ENCODE measurements at regions not wholly inside any gene's neighbourhood (a gene's known extent, or its start where the extent isn't known, plus 50 kb on each side); places are given as distances from the start of the nearest gene placed in this dataset.

DNA sequence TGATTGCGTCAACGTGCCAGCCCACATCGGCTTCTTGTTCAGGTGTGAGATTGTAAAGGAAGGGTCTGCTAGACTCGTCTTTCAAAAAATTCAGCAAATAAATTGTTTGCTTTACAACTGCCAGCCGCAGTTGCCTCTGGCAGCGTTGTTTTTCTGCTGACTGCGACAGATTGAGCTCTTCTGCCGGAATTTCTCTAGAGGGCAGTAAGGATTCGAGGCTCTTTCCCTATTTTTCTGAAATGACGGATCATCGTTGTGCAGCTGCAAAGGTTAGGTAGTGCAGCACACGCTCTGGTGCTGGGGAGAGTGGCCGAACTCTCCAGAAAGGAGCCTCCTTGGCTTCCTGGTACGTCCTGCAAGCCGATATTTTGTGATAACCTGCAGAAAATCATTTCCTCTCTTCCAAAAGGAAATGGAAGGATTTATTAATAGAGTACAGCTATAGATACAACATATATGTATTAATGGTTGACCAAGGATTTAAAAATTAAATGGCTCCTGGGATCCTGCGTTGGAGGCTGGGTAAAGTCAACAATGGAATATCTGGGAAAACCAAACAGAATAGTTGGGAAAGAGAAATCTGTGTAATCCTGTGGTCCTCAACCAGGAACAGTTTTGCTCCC, 121.9 kb upstream of the ZFP64 start:
- peak in 1 of 2 donors; percentile 77 for DNase-seq
- intact Hi-C loops (cut with DNase I; ENCODE audit: low total_unique reads) = no loop called here
- TF ChIP-seq, protein P1, sequence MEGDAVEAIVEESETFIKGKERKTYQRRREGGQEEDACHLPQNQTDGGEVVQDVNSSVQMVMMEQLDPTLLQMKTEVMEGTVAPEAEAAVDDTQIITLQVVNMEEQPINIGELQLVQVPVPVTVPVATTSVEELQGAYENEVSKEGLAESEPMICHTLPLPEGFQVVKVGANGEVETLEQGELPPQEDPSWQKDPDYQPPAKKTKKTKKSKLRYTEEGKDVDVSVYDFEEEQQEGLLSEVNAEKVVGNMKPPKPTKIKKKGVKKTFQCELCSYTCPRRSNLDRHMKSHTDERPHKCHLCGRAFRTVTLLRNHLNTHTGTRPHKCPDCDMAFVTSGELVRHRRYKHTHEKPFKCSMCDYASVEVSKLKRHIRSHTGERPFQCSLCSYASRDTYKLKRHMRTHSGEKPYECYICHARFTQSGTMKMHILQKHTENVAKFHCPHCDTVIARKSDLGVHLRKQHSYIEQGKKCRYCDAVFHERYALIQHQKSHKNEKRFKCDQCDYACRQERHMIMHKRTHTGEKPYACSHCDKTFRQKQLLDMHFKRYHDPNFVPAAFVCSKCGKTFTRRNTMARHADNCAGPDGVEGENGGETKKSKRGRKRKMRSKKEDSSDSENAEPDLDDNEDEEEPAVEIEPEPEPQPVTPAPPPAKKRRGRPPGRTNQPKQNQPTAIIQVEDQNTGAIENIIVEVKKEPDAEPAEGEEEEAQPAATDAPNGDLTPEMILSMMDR (IDR thresholded peaks at IDR 0.05) = peak in 3 of 7 experiments; percentile 12 to 45 (median 24)
- no peak for TF ChIP-seq POLR2A (IDR thresholded peaks at IDR 0.05)
- H3K27ac ChIP-seq = no peak overlapping the region
- 10 to 23% (median 15%) methylated on average over 16 of the region's 16 CpGs for WGBS, 5 donors
- no peaks in the 10 kb centered on the region for H3K36me3 ChIP-seq
- no peaks in the 10 kb centered on the region for H3K9me3 ChIP-seq
- no peaks in the 10 kb centered on the region for H3K27me3 ChIP-seq
- H3K4me3 ChIP-seq = no peak overlapping the region
- H3K4me1 ChIP-seq = peaks cover 0 to 10% (median 8%) of the 10 kb centered on the region in 4 donors

DNA sequence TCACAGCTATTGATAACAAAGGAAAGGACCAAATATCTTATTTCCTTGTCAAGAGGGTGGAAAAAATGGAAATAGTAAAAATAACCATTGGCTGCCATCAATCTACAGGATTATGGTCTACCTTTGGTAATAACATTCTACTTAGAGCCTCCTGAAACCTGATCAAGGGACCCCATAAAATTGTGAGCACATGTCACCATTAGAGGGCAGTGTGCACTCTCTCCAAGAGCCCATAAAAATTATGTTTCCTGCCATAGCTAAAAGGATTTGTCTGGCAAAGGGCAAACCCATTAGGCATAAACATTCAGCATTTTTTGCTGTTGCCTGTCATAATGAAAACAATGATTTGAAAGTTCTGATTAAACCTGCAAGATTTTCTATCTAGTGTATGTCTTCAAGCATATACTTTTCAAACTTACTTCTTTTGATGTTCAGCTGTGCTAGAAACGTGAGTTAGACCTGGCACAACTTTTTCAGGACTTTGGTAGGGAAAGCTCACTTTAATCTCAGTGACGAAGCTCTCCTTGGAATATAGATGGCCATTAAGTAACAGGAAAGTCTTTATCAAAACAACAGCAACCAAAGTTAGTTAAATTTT, 120.7 kb upstream of the ZFP64 start:
- whole genome bisulfite sequencing, 5 donors = 35 to 56% (median 46%) methylated on average over 2 of the region's 2 CpGs
- H3K4me3 ChIP-seq = no peak overlapping the region
- DNase-seq = peak; percentile 35 to 88
- H3K27me3 ChIP-seq = no peaks in the 10 kb centered on the region
- intact Hi-C loops (cut with DNase I; ENCODE audit: low total_unique reads) = no loop called here
- no peaks in the 10 kb centered on the region for H3K9me3 ChIP-seq
- no peak for TF ChIP-seq EP300 (IDR thresholded peaks at IDR 0.05)
- TF ChIP-seq POLR2AphosphoS5 (IDR thresholded peaks at IDR 0.05) = no peak
- no peak for TF ChIP-seq POLR2A (IDR thresholded peaks at IDR 0.05)
- TF ChIP-seq, protein P1 (IDR thresholded peaks at IDR 0.05) = peak in 5 of 7 experiments; percentile 14 to 67 (median 54)
- H3K27ac ChIP-seq = no peak overlapping the region
- H3K4me1 ChIP-seq = peaks cover 0 to 10% (median 8%) of the 10 kb centered on the region in 4 donors
- H3K36me3 ChIP-seq = no peaks in the 10 kb centered on the region

DNA sequence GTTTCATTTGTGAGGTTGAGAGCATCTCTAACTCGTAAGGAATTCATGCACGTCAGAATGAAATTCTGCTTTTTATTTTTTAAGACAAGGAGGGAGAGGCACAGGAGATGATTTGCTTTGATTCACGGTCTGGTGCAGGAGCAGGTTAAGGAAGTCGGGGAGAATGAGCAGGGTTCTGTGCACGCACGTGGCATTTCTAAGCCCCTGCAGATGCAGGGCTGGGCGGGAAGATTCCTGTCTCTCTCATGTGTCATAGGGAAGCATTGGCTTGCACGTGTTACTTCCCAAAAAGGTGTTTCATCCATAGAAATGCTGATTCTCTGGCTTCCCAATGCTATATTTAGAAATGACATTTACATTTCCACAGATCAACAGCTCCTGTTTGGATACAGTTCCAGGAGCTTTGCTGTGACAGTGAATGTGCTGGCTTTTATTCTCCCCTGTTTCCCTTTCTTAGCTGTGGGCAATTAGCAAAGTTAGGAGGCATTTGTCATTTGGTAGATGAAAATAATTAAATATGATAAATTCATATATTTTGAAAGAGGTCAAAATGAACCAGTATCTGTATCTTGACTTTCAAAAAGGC, 119.7 kb upstream of the ZFP64 start:
- H3K4me3 ChIP-seq = no peak overlapping the region
- TF ChIP-seq POLR2AphosphoS5 (IDR thresholded peaks at IDR 0.05) (no peak), POLR2A (IDR thresholded peaks at IDR 0.05) (no peak)
- TF ChIP-seq, protein P1 (IDR thresholded peaks at IDR 0.05) = no peak
- no peak for DNase-seq
- no peaks in the 10 kb centered on the region for H3K36me3 ChIP-seq
- H3K27me3 ChIP-seq = no peaks in the 10 kb centered on the region
- WGBS, 5 donors = 68 to 77% (median 73%) methylated on average over 8 of the region's 8 CpGs
- intact Hi-C loops (cut with DNase I; ENCODE audit: low total_unique reads) = no loop called here
- H3K4me1 ChIP-seq = peaks cover 0 to 10% (median 8%) of the 10 kb centered on the region in 4 donors
- H3K27ac ChIP-seq = no peak overlapping the region
- no peaks in the 10 kb centered on the region for H3K9me3 ChIP-seq

DNA sequence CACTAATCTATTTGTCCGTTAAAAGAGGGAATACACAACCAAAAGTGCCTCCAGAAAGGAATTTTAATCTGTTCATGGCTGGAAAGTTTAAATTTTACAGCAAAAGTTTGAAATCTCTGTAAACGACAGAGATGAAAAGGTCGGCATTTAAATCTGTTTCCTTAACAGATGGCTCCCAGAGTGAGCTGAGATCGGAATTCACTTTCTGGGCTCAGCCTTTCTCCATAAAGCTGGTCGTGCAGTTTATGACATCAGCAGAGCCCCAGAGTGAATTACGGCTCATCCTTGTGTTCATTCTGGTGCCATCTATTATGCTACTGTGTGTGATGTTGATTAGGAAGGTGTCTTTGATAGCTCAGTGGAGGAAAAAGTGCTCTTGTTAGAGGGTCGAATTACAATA, 117.6 kb upstream of the ZFP64 start:
- WGBS, 5 donors = 62 to 66% (median 65%) methylated on average over 7 of the region's 7 CpGs

More for the DNA sequence above, 117.6 kb upstream of the ZFP64 start:
- intact Hi-C loops (cut with DNase I; ENCODE audit: low total_unique reads) = no loop called here
- Histone ChIP-seq H3K4me3 (no peak overlapping the region), H3K36me3 (no peaks in the 10 kb centered on the region), H3K27me3 (no peaks in the 10 kb centered on the region), H3K9me3 (no peaks in the 10 kb centered on the region), H3K27ac (no peak overlapping the region), H3K4me1 (peaks cover 0 to 10% (median 8%) of the 10 kb centered on the region in 4 donors)
- DNase-seq = peak in 1 of 2 donors; percentile 31
- TF ChIP-seq POLR2A (IDR thresholded peaks at IDR 0.05) (no peak), EP300 (IDR thresholded peaks at IDR 0.05) (no peak), POLR2AphosphoS5 (IDR thresholded peaks at IDR 0.05) (no peak)
- TF ChIP-seq, protein P1 (IDR thresholded peaks at IDR 0.05) = no peak
